K562 (cell line): ENCODE measurements at regions not wholly inside any gene's neighbourhood (a gene's known extent, or its start where the extent isn't known, plus 50 kb on each side); places are given as distances from the start of the nearest gene placed in this dataset.

Source experiments
- ATAC-seq: fragments of 200-7000 bp; cut with Tn5 transposase; 3 replicates; pipeline ENCODE4 v1.9.1; 2020; ENCODE audit warnings: moderate library complexity
- BruUV-seq: library from RNA; stranded (reverse); fragments of 400-500 nt; replicated peaks from 2 replicates; lab custom pipeline; 2021; lab: Mats Ljungman, UMichigan
- CTCF ChIA-PET: fragments of 300-600 bp; formaldehyde crosslinking; extraction: SDS; loops from one replicate; lab custom pipeline; 2021; ENCODE audit warnings: low intra/inter-chr PET ratio; lab: Yijun Ruan, JAX
- POLR2A ChIA-PET: fragments of 300-600, 350-650 bp; sonication (Branson Sonifier 250); formaldehyde crosslinking; extraction: SDS; loops from one replicate; lab custom pipeline; 2021; ENCODE audit warnings: antibody characterized with exemption, inconsistent platforms; lab: Yijun Ruan, JAX
- DNase-seq, 4 experiments: peaks; one replicate each; pipeline versions ENCODE4 v3.0.0 to v3.0.0-alpha.2; 2011 to 2018; ENCODE audit warnings: low spot score in 3 of 4, mixed read lengths in 3 of 4; ENCODE audit errors: extremely low read depth in 1 of 4
- FAIRE-seq: peaks from 2 replicates; lab custom pipeline; 2011; peaks lifted over from hg19 to GRCh38; lab: Jason Lieb, UNC
- H2AFZ ChIP-seq: 2 replicates; pipeline ENCODE4 v1.6.0; 2011; ENCODE audit warnings: low read depth, low read length, control low read depth, inconsistent platforms
- H3K27ac ChIP-seq: fragments of 200-600 bp; 3 replicates; pipeline ENCODE4 v1.8.0; 2011; ENCODE audit warnings: low read depth, mild to moderate bottlenecking, control low read depth, inconsistent platforms, low read length, moderate library complexity, mixed read lengths; ENCODE audit errors: extremely low read depth
- H3K27me3 ChIP-seq, 2 experiments: fragments of 300-600 bp in 1 of 2; 2 replicates in 1 of 2; 3 replicates in 1 of 2; pipeline versions ENCODE4 v1.6.0 to v1.8.0; 2011; ENCODE audit warnings: inconsistent platforms in 2 of 2, low read length in 2 of 2, mild to moderate bottlenecking in 1 of 2, mixed read lengths in 1 of 2, moderate library complexity in 1 of 2; ENCODE audit not compliant: control insufficient read depth in 2 of 2, insufficient read depth in 2 of 2
- H3K36me3 ChIP-seq: fragments of 300-600 bp; 3 replicates; pipeline ENCODE4 v1.8.0; 2011; ENCODE audit warnings: mild to moderate bottlenecking, low read length, inconsistent platforms; ENCODE audit not compliant: control insufficient read depth, insufficient read depth
- H3K4me1 ChIP-seq, 2 experiments: fragments of 200-600 bp in 1 of 2; replicated peaks in 1 of 2; 2 replicates in 1 of 2; 3 replicates in 1 of 2; pipeline versions ENCODE4 v1.5.1 to v1.8.0; 2011; ENCODE audit warnings: inconsistent platforms in 2 of 2, low read length in 2 of 2, mild to moderate bottlenecking in 1 of 2, mixed read lengths in 1 of 2, moderate library complexity in 1 of 2; ENCODE audit not compliant: control insufficient read depth in 2 of 2, insufficient read depth in 2 of 2
- H3K4me2 ChIP-seq: 2 replicates; pipeline ENCODE4 v1.6.1; 2011; ENCODE audit warnings: low read length, control low read depth, inconsistent platforms, mixed read lengths; ENCODE audit not compliant: insufficient read depth
- H3K4me3 ChIP-seq: fragments of 200-600 bp; sonication (generic), shearing (Covaris generic); 2 replicates; pipeline ENCODE4 v1.5.1; 2016; ENCODE audit warnings: control low read depth, inconsistent platforms
- H3K79me2 ChIP-seq: fragments of 200-600 bp; 3 replicates; pipeline ENCODE4 v1.8.0; 2011; ENCODE audit warnings: low read length, inconsistent platforms; ENCODE audit not compliant: control insufficient read depth, insufficient read depth
- H3K9ac ChIP-seq, 2 experiments: 2 replicates each; pipeline versions ENCODE4 v1.6.0 to v1.6.1; 2011; ENCODE audit warnings: low read depth in 2 of 2, low read length in 2 of 2, control low read depth in 1 of 2, inconsistent platforms in 1 of 2, mild to moderate bottlenecking in 1 of 2, mixed read lengths in 1 of 2; ENCODE audit not compliant: insufficient read depth in 1 of 2
- H3K9me1 ChIP-seq: one replicate; pipeline ENCODE4 v1.6.0; 2011; ENCODE audit warnings: inconsistent platforms, mild to moderate bottlenecking, low read length, moderate library complexity; ENCODE audit not compliant: control insufficient read depth, insufficient read depth
- H3K9me3 ChIP-seq: replicated peaks from 2 replicates; pipeline ENCODE4 v1.5.1; 2011; ENCODE audit warnings: low read depth, low read length, inconsistent platforms; ENCODE audit not compliant: control insufficient read depth, insufficient read depth
- H4K20me1 ChIP-seq: replicated peaks from 2 replicates; pipeline ENCODE4 v1.6.1; 2011; ENCODE audit warnings: low read length, inconsistent platforms, mixed read lengths; ENCODE audit not compliant: control insufficient read depth, insufficient read depth
- EHMT2 ChIP-seq: fragments of 450-650 bp; IDR thresholded peaks from 2 replicates; pipeline ENCODE4 v1.6.1; 2018; ENCODE audit warnings: antibody characterized with exemption
- EP300 ChIP-seq: IDR thresholded peaks from 2 replicates; pipeline ENCODE4 v1.6.1; 2012; ENCODE audit warnings: low read length, improper control_type of control experiment
- HOMEZ ChIP-seq: fragments of 250-450 bp; sonication (Bioruptor Pico); IDR thresholded peaks from 2 replicates; pipeline ENCODE4 v1.4.0; 2020; ENCODE audit warnings: mild to moderate bottlenecking, moderate library complexity
- SMARCC2 ChIP-seq: fragments of 450-650 bp; IDR thresholded peaks from 2 replicates; pipeline ENCODE4 v1.6.1; 2017; ENCODE audit warnings: antibody characterized with exemption, moderate library complexity, mild to moderate bottlenecking, low read depth
- TARDBP ChIP-seq: fragments of 450-650 bp; IDR thresholded peaks from 2 replicates; pipeline ENCODE4 v1.6.1; 2016
- ZNF644 ChIP-seq: fragments of 200-800 bp; sonication (Bioruptor generic); IDR thresholded peaks from 2 replicates; pipeline ENCODE4 v1.6.1; 2016; ENCODE audit warnings: low read depth, missing genetic modification characterization, missing compliant biosample characterization
- WGBS: fragments of 100-300 bp; shearing (Covaris generic); methylation state at CpG from one replicate; pipeline ENCODE4 v1.1.6; 2016; ENCODE audit warnings: low coverage, mixed read lengths; ENCODE audit not compliant: insufficient coverage; ENCODE audit errors: missing lambda C conversion rate; 5-methylcytosine and 5-hydroxymethylcytosine counted together
- in situ Hi-C: fragments of 300-500 bp; cut with MboI; formaldehyde crosslinking; loops from 4 replicates; pipeline ENCODE4 v1.15.0; 2018; ENCODE audit warnings: inconsistent platforms, mixed read lengths
- intact Hi-C: fragments of 100-400 bp; cut with micrococcal nuclease; formaldehyde crosslinking; loops from 2 replicates; pipeline ENCODE4 v1.14.2; 2022

DNA sequence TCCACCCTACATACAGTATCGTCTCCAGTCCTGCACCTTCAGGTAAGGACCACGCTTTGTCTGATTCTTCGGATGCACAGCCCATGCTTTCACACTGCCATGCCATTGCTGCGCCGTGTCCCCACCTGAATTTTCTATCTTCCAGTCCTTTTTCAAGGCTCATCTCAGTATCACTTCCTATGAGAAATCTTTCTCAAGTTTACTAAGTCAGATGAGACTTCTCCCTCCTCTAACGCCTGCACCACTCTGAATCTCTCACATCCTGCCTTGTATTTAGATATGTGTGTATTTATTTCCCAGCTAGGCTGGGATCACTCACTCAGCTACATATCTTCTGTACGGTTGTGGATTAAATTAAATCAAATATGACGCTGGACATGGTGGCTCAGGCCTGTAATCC is 116.8 kb downstream of the SMIM20 start:
- intact Hi-C loops, result no loop called here
- WGBS, result 10% methylated on average over 8 of the region's 8 CpGs
- TF ChIP-seq TARDBP, result no peak
- TF ChIP-seq ZNF644, result no peak
- no peak for TF ChIP-seq EP300
- TF ChIP-seq HOMEZ (CRISPR knock-in tag), result no peak
- no peak for TF ChIP-seq EHMT2
- TF ChIP-seq SMARCC2, result no peak
- DNase-seq, result no peak
- Histone ChIP-seq H3K4me3 (no peak overlapping the region), H2AFZ (no peak overlapping the region), H3K36me3 (no peaks in the 10 kb centered on the region), H3K9me1 (no peaks in the 10 kb centered on the region), H3K4me1 (peaks cover 0 to 7% of the 10 kb centered on the region in 2 experiments; a peak in 2 of 5 replicates), H3K27ac (no peak overlapping the region), H3K9ac (no peak overlapping the region), H3K9me3 (no peaks in the 10 kb centered on the region), H3K27me3 (peaks cover 9 to 28% of the 10 kb centered on the region in 2 experiments; a peak in 4 of 5 replicates), H3K79me2 (no peaks in the 10 kb centered on the region), H4K20me1 (no peaks in the 10 kb centered on the region), H3K4me2 (no peak overlapping the region)
- ChIA-PET CTCF (no interaction called here), POLR2A (interaction anchor here (1.3 kb wide), 1 partner anchor 37 kb away, joined by 3 read pairs; no protein-coding TSS in a partner anchor)
- no peak for ATAC-seq
- FAIRE-seq, result no peak
- no TSS peak for BruUV-seq
- in situ Hi-C loops, result no loop called here
